ENCODE measurements at regions not wholly inside any gene's neighbourhood (a gene's known extent, or its start where the extent isn't known, plus 50 kb on each side); places are given as distances from the start of the nearest gene placed in this dataset.

GRCh38 chr13:44236801-44237207 lies 136.8 kb upstream of the SERP2 start:
- no peak for DNase-seq (ENCODE audit: low spot score)
- no peak overlapping the region for H3K4me3 ChIP-seq

GRCh38 chr13:44237276-44237767 lies 136.3 kb upstream of the SERP2 start:
- Histone ChIP-seq H3K36me3 (no peaks in the 10 kb centered on the region), H3K27me3 (no peaks in the 10 kb centered on the region), H3K27ac (peak overlapping the region; percentile 85 to 89), H3K9me3 (no peaks in the 10 kb centered on the region), H3K4me3 (no peak overlapping the region), H3K4me1 (peaks cover 0 to 37% of the 10 kb centered on the region in 2 donors)
- no peak for TF ChIP-seq CTCF (IDR thresholded peaks at IDR 0.05)
- DNase-seq (ENCODE audit: low spot score) = peak; percentile 95

More at GRCh38 chr13:44236801-44237207, 136.8 kb upstream of the SERP2 start:
- Histone ChIP-seq H3K27me3 (no peaks in the 10 kb centered on the region), H3K27ac (peak overlapping the region; percentile 85 to 89), H3K4me1 (peaks cover 0 to 42% of the 10 kb centered on the region in 2 donors), H3K36me3 (no peaks in the 10 kb centered on the region), H3K9me3 (no peaks in the 10 kb centered on the region)
- no peak for TF ChIP-seq CTCF (IDR thresholded peaks at IDR 0.05)

- Histone ChIP-seq H3K36me3 (no peaks in the 10 kb centered on the region), H3K4me3 (no peak overlapping the region), H3K9me3 (no peaks in the 10 kb centered on the region), H3K27ac (peak overlapping the region; percentile 85 to 89), H3K4me1 (peaks cover 0 to 35% of the 10 kb centered on the region in 2 donors), H3K27me3 (no peaks in the 10 kb centered on the region)
- no peak for TF ChIP-seq CTCF (IDR thresholded peaks at IDR 0.05)
- peak; percentile 52 for DNase-seq (ENCODE audit: low spot score)
Measured at GRCh38 chr13:44237881-44238421, 135.7 kb upstream of the SERP2 start.

- Histone ChIP-seq H3K4me1 (peaks cover 0 to 26% of the 10 kb centered on the region in 2 donors), H3K9me3 (no peaks in the 10 kb centered on the region), H3K4me3 (no peak overlapping the region), H3K27me3 (no peaks in the 10 kb centered on the region), H3K36me3 (no peaks in the 10 kb centered on the region), H3K27ac (no peak overlapping the region)
- TF ChIP-seq CTCF (IDR thresholded peaks at IDR 0.05) = no peak
- DNase-seq (ENCODE audit: low spot score) = peak; percentile 4
Measured at GRCh38 chr13:44240611-44241145, 132.9 kb upstream of the SERP2 start.

- no peak overlapping the region for H3K4me3 ChIP-seq
- no peak overlapping the region for H3K27ac ChIP-seq
- H3K4me1 ChIP-seq = peaks cover 0 to 17% of the 10 kb centered on the region in 2 donors
- peak; percentile 52 for DNase-seq (ENCODE audit: low spot score)
- H3K27me3 ChIP-seq = no peaks in the 10 kb centered on the region
- no peaks in the 10 kb centered on the region for H3K36me3 ChIP-seq
- no peak for TF ChIP-seq CTCF (IDR thresholded peaks at IDR 0.05)
- H3K9me3 ChIP-seq = no peaks in the 10 kb centered on the region
Measured at GRCh38 chr13:44241638-44242037, 132.0 kb upstream of the SERP2 start.
